Vagina (tissue), 2 donors: ENCODE measurements at regions not wholly inside any gene's neighbourhood (a gene's known extent, or its start where the extent isn't known, plus 50 kb on each side); places are given as distances from the start of the nearest gene placed in this dataset.

ENCODE experiments used
- DNase-seq, 2 donors: peaks; one replicate each; pipeline ENCODE4 v3.0.0-alpha.2; 2017; ENCODE audit errors: extremely low spot score in 2 of 2
- H3K27ac ChIP-seq: fragments of 200-600 bp; sonication (generic); one replicate; pipeline ENCODE4 v1.5.1; 2019
- H3K27me3 ChIP-seq: fragments of 200-600 bp; sonication (generic); one replicate; pipeline ENCODE4 v1.5.1; 2019
- H3K36me3 ChIP-seq, 2 donors: fragments of 200-600 bp; sonication (generic); one replicate each; pipeline ENCODE4 v1.5.1; 2017 to 2019
- H3K4me1 ChIP-seq: fragments of 200-600 bp; sonication (generic); one replicate; pipeline ENCODE4 v1.5.1; 2019
- H3K4me3 ChIP-seq, 2 donors: fragments of 200-600 bp; sonication (generic); 1 replicate in 1 of 2; 2 replicates in 1 of 2; pipeline ENCODE4 v1.5.1; 2016 to 2019
- H3K9me3 ChIP-seq: fragments of 200-600 bp; sonication (generic); one replicate; pipeline ENCODE4 v1.5.1; 2019
- CTCF ChIP-seq, 3 experiments: fragments of 450-650 bp in 2 of 3; fragments of 200-600 bp in 1 of 3; sonication (generic) in 1 of 3; IDR thresholded peaks; one replicate each; pipeline ENCODE4 v1.5.1; 2017 to 2019; ENCODE audit warnings: antibody characterized with exemption in 3 of 3, mild to moderate bottlenecking in 2 of 3, moderate library complexity in 2 of 3
- POLR2A ChIP-seq, 2 donors: fragments of 450-650 bp; IDR thresholded peaks; one replicate each; pipeline ENCODE4 v1.6.1; 2017; ENCODE audit warnings: antibody characterized with exemption in 2 of 2, mild to moderate bottlenecking in 2 of 2, moderate library complexity in 2 of 2
- POLR2AphosphoS5 ChIP-seq, 2 donors: sonication (generic); formaldehyde crosslinking; IDR thresholded peaks; one replicate each; pipeline ENCODE4 v1.9.0; 2017; ENCODE audit warnings: antibody characterized with exemption in 2 of 2, mild to moderate bottlenecking in 2 of 2, low read depth in 1 of 2; ENCODE audit not compliant: insufficient read depth in 1 of 2
- intact Hi-C: fragments of 100-400 bp; cut with DNase I; formaldehyde crosslinking; loops from one replicate; pipeline ENCODE4 v1.15.1; 2023

GRCh38 chr18:39749154-39749553 lies 2183.6 kb upstream of the CELF4 start:
- no peaks in the 10 kb centered on the region for H3K4me1 ChIP-seq
- no peaks in the 10 kb centered on the region for H3K36me3 ChIP-seq
- no peak for TF ChIP-seq POLR2A (IDR thresholded peaks at IDR 0.05)
- TF ChIP-seq CTCF (IDR thresholded peaks at IDR 0.05), result no peak
- TF ChIP-seq POLR2AphosphoS5 (IDR thresholded peaks at IDR 0.05; ENCODE audit: insufficient read depth in 1 of 2, low read depth in 1 of 2), result no peak
- no peak overlapping the region for H3K4me3 ChIP-seq
- H3K27ac ChIP-seq, result no peak overlapping the region
- DNase-seq, result no peak
- H3K27me3 ChIP-seq, result no peaks in the 10 kb centered on the region
- no peaks in the 10 kb centered on the region for H3K9me3 ChIP-seq
- intact Hi-C loops, result no loop called here

GRCh38 chr18:39748727-39749126 lies 2183.1 kb upstream of the CELF4 start:
- intact Hi-C loops, result no loop called here
- Histone ChIP-seq H3K27me3 (no peaks in the 10 kb centered on the region), H3K9me3 (no peaks in the 10 kb centered on the region), H3K4me1 (no peaks in the 10 kb centered on the region), H3K27ac (no peak overlapping the region), H3K4me3 (no peak overlapping the region), H3K36me3 (no peaks in the 10 kb centered on the region)
- DNase-seq, result no peak
- no peak for TF ChIP-seq POLR2A (IDR thresholded peaks at IDR 0.05)

DNA sequence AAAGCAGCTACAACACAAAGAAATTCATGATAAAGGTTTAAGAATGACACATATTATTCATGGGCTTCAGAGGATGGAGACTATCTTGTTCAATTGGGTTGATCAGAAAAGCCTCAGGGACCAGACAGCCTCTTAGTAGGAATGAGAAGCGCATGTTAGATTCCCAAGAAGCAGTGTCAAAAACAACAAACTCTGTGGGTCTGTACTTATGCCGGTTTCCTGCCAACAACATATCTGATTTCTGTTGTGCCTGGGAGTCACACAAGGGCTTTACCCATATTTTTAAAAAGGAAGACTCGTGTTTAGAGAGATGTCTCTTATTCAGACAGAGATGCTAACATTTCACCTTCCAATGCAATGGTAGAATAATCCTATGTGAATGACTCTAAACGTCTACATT lies 2180.6 kb upstream of the CELF4 start:
- no peaks in the 10 kb centered on the region for H3K36me3 ChIP-seq
- no peak for TF ChIP-seq POLR2A (IDR thresholded peaks at IDR 0.05)
- no peak for TF ChIP-seq CTCF (IDR thresholded peaks at IDR 0.05)
- TF ChIP-seq POLR2AphosphoS5 (IDR thresholded peaks at IDR 0.05; ENCODE audit: insufficient read depth in 1 of 2, low read depth in 1 of 2), result no peak
- H3K9me3 ChIP-seq, result no peaks in the 10 kb centered on the region
- intact Hi-C loops, result no loop called here
- DNase-seq, result no peak
- no peaks in the 10 kb centered on the region for H3K4me1 ChIP-seq
- no peak overlapping the region for H3K27ac ChIP-seq
- no peaks in the 10 kb centered on the region for H3K27me3 ChIP-seq
- H3K4me3 ChIP-seq, result no peak overlapping the region

DNA sequence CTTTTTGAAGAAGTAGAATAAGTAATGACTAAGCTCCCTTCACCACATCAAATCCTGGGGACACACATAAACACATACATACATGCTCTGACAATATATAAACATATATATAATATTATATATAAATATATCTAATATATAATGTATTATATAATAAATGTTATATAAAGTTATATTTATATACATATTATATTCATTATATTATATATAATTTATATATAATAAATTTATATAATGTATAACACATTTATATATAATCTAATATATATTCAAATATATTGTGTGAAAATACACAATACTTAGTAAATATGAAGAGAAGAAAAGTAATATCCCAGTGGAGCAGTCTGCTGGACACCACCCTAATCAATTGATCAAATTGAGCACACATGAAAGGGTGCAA lies 2177.9 kb upstream of the CELF4 start:
- H3K36me3 ChIP-seq, result no peaks in the 10 kb centered on the region
- no peaks in the 10 kb centered on the region for H3K27me3 ChIP-seq

DNA sequence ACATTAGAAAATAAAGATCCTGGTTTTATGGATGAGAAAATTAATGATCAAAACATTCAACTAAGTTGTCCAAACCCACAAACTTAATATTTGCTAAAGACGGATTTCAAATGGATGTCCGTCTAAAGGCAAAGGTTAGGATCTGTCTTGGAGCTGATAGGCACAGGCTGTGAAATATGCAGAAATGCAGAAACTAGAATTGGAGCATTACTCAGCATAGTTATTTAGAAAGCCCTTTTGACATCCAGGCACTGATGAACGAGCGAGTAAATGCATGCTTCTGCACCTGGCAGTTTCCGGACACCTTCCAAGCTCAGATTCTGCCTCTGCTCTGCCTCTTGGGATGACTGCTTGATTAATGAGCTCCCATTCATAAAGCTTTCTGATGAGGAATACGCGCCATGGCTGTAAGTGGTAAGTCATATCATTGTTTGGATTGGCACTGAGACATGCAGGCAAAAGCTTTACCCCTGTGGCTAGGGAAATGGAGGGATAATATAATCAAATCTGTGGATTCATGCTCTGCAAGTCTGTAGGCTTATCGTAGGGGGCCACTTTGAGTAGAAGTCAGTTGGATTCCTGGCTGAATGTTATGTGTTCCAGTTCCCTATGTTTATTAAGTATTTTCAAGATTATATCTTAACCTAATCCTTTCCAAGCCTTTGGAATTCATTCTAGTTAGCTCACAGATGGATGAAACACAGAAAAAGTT lies 2176.3 kb upstream of the CELF4 start:
- Histone ChIP-seq H3K4me1 (no peaks in the 10 kb centered on the region), H3K9me3 (no peaks in the 10 kb centered on the region), H3K4me3 (no peak overlapping the region), H3K27ac (no peak overlapping the region), H3K27me3 (no peaks in the 10 kb centered on the region), H3K36me3 (no peaks in the 10 kb centered on the region)
- intact Hi-C loops, result no loop called here
- TF ChIP-seq POLR2A (IDR thresholded peaks at IDR 0.05), result no peak
- no peak for TF ChIP-seq CTCF (IDR thresholded peaks at IDR 0.05)
- no peak for TF ChIP-seq POLR2AphosphoS5 (IDR thresholded peaks at IDR 0.05; ENCODE audit: insufficient read depth in 1 of 2, low read depth in 1 of 2)
- no peak for DNase-seq

More for the DNA sequence above, 2177.9 kb upstream of the CELF4 start:
- no peak overlapping the region for H3K27ac ChIP-seq
- H3K4me3 ChIP-seq, result no peak overlapping the region
- H3K9me3 ChIP-seq, result no peaks in the 10 kb centered on the region
- intact Hi-C loops, result no loop called here
- no peaks in the 10 kb centered on the region for H3K4me1 ChIP-seq
- no peak for DNase-seq
- TF ChIP-seq CTCF (IDR thresholded peaks at IDR 0.05) (no peak), POLR2AphosphoS5 (IDR thresholded peaks at IDR 0.05; ENCODE audit: insufficient read depth in 1 of 2, low read depth in 1 of 2) (no peak), POLR2A (IDR thresholded peaks at IDR 0.05) (no peak)
